GM23248 (cell line): ENCODE measurements at regions not wholly inside any gene's neighbourhood (a gene's known extent, or its start where the extent isn't known, plus 50 kb on each side); places are given as distances from the start of the nearest gene placed in this dataset.

Experiments
- DNase-seq: peaks from one replicate; pipeline ENCODE4 v3.0.0-alpha.2; 2015
- H2AFZ ChIP-seq: fragments of 200-600 bp; sonication (generic); 2 replicates; pipeline ENCODE4 v1.6.1; 2016; ENCODE audit warnings: antibody characterized with exemption
- H3F3A ChIP-seq: fragments of 200-600 bp; sonication (generic); 2 replicates; pipeline ENCODE4 v1.6.1; 2016; ENCODE audit warnings: mild to moderate bottlenecking, antibody characterized with exemption, mixed run types; ENCODE audit not compliant: insufficient read depth
- H3K27ac ChIP-seq: fragments of 200-600 bp; sonication (generic); 2 replicates; pipeline ENCODE4 v1.5.1; 2016; ENCODE audit warnings: mild to moderate bottlenecking
- H3K27me3 ChIP-seq: fragments of 200-600 bp; sonication (generic); replicated peaks from 2 replicates; pipeline ENCODE4 v1.6.1; 2016; ENCODE audit warnings: mild to moderate bottlenecking; ENCODE audit not compliant: insufficient read depth
- H3K36me3 ChIP-seq: fragments of 200-600 bp; sonication (generic); 2 replicates; pipeline ENCODE4 v1.6.1; 2016; ENCODE audit warnings: low read depth, mild to moderate bottlenecking
- H3K4me1 ChIP-seq: fragments of 200-600 bp; sonication (generic); 2 replicates; pipeline ENCODE4 v1.6.1; 2016; ENCODE audit warnings: mild to moderate bottlenecking; ENCODE audit not compliant: insufficient read depth
- H3K4me2 ChIP-seq: fragments of 200-600 bp; sonication (generic); one replicate; pipeline ENCODE4 v1.6.1; 2016; ENCODE audit warnings: mild to moderate bottlenecking; ENCODE audit not compliant: unreplicated experiment
- H3K4me3 ChIP-seq: fragments of 200-600 bp; sonication (generic); 2 replicates; pipeline ENCODE4 v1.5.1; 2016; ENCODE audit warnings: mild to moderate bottlenecking
- H3K79me2 ChIP-seq: fragments of 200-600 bp; sonication (generic); 2 replicates; pipeline ENCODE4 v1.6.1; 2016; ENCODE audit warnings: mild to moderate bottlenecking; ENCODE audit not compliant: insufficient read depth
- H3K9ac ChIP-seq: fragments of 200-600 bp; sonication (generic); 2 replicates; pipeline ENCODE4 v1.6.1; 2016; ENCODE audit warnings: mild to moderate bottlenecking
- H3K9me2 ChIP-seq: fragments of 200-600 bp; sonication (generic); 2 replicates; pipeline ENCODE4 v1.6.1; 2016; ENCODE audit warnings: mixed run types, mild to moderate bottlenecking, moderate library complexity; ENCODE audit not compliant: insufficient read depth
- H3K9me3 ChIP-seq: fragments of 200-600 bp; sonication (generic); one replicate; pipeline ENCODE4 v1.6.1; 2017; ENCODE audit warnings: low read depth
- H4K20me1 ChIP-seq: fragments of 200-600 bp; sonication (generic); 2 replicates; pipeline ENCODE4 v1.6.0; 2016; ENCODE audit not compliant: insufficient read depth
- EZH2 ChIP-seq: fragments of 200-600 bp; sonication (generic); IDR thresholded peaks from 2 replicates; pipeline ENCODE4 v1.6.1; 2018; ENCODE audit warnings: antibody characterized with exemption, mild to moderate bottlenecking; ENCODE audit not compliant: insufficient read depth, poor library complexity, severe bottlenecking
- EZH2phosphoT487 ChIP-seq: fragments of 200-600 bp; sonication (generic); IDR thresholded peaks from 2 replicates; pipeline ENCODE4 v1.6.1; 2018; ENCODE audit warnings: antibody characterized with exemption, moderate library complexity, mild to moderate bottlenecking, low read depth; ENCODE audit not compliant: insufficient read depth
- WGBS, 2 experiments: methylation state at CpG; one replicate each; pipeline ENCODE4 v1.1.6; 2015 to 2017; ENCODE audit warnings: low lambda C conversion rate in 2 of 2, low coverage in 1 of 2; ENCODE audit errors: missing lambda C conversion rate in 2 of 2; 5-methylcytosine and 5-hydroxymethylcytosine counted together
- in situ Hi-C: fragments of 300-500 bp; cut with MboI; formaldehyde crosslinking; loops from 2 replicates; pipeline ENCODE4 v1.15.0; 2020

DNA sequence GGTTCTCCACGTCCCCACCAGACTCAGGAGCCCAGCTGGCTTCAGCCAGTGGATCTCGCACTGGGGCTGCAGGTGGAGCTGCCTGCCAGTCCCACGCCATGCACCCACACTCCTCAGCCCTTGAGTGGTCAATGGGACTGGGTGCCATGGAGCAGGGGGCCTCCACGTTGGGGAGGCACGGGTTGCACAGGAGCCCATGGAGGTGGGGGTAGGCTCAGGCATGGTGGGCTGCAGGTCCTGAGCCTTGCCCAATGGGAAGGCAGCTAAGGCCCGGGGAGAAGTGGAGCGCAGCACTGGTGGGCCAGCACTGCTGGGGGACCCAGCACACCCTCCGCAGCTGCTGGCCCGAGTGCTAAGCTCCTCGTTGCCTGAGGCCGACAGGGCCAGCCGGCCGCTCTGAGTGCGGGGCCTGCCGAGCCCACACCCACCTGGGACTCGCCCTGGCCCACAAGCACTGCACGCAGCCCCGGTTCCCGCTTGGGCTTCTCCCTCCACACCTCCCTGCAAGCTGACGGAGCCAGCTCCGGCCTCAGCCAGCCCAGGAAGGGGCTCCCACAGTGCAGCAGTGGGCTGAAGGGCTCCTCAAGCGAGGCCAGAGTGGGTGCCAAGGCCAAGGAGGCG lies 258.5 kb upstream of the PDGFD start:
- no peaks in the 10 kb centered on the region for H3K4me1 ChIP-seq
- no peak overlapping the region for H3K27ac ChIP-seq
- 56 to 59% methylated on average over 20 to 23 of the region's 23 CpGs for WGBS, 2 experiments
- TF ChIP-seq EZH2phosphoT487 (no peak), EZH2 (no peak)
- H3K27me3 ChIP-seq = no peaks in the 10 kb centered on the region
- DNase-seq = no peak
- H3K4me2 ChIP-seq = no peak overlapping the region
- H3K9ac ChIP-seq = no peak overlapping the region
- no peaks in the 10 kb centered on the region for H3K79me2 ChIP-seq
- no peaks in the 10 kb centered on the region for H3K36me3 ChIP-seq
- no peaks in the 10 kb centered on the region for H3K9me2 ChIP-seq
- H3K4me3 ChIP-seq = no peak overlapping the region
- H3F3A ChIP-seq = no peaks in the 10 kb centered on the region
- H3K9me3 ChIP-seq = no peaks in the 10 kb centered on the region
- H4K20me1 ChIP-seq = no peaks in the 10 kb centered on the region
- in situ Hi-C loops = no loop called here
- no peak overlapping the region for H2AFZ ChIP-seq

DNA sequence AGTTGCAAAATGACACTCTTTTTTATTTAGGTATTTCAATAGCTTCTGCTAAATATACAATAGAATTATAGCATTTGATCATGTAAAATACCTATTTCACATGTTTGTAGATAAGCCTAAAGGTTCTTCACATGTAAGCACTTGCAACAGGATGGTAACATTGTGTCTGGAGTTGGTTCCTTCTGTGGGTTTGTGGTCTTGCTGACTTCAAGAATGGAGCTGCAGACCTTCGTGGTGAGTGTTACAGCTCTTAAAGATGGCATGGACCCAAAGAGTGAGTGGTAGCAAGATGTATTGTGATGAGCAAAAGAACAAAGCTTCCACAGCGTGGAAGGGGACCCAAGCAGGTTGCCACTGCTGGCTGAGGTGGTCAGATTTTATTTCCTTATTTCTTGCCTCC lies 246.4 kb upstream of the PDGFD start:
- Histone ChIP-seq H3K4me1 (no peaks in the 10 kb centered on the region), H3K9ac (no peak overlapping the region), H2AFZ (no peak overlapping the region), H3K4me2 (no peak overlapping the region), H3K79me2 (no peaks in the 10 kb centered on the region), H3K4me3 (no peak overlapping the region), H3K9me3 (no peaks in the 10 kb centered on the region), H3F3A (no peaks in the 10 kb centered on the region), H3K27ac (no peak overlapping the region), H3K27me3 (no peaks in the 10 kb centered on the region), H3K36me3 (no peaks in the 10 kb centered on the region), H3K9me2 (no peaks in the 10 kb centered on the region), H4K20me1 (no peaks in the 10 kb centered on the region)
- DNase-seq = no peak
- WGBS, 2 experiments = 29 to 34% methylated on average over 2 of the region's 2 CpGs
- no peak for TF ChIP-seq EZH2phosphoT487
- TF ChIP-seq EZH2 = no peak
- in situ Hi-C loops = no loop called here

DNA sequence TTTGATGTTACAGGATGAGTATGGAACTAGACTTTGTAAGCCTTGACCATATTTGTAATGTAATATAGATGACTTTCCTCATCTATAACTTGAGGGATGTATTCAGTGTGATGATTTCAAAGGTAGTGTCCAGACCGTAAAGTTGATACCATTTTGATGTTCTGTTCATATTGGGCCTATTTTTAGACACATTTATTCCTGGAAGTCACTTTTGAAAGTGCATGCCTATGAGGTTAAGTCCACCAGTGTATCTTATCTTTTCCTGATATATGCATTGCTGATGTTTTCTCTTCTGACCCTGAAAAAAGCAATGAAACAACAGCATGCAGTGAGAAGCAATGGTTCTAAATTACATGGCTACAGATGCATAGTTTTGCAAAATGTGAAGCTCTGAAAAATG lies 244.7 kb upstream of the PDGFD start:
- no peaks in the 10 kb centered on the region for H3K79me2 ChIP-seq
- no peak for DNase-seq
- no peak overlapping the region for H3K4me3 ChIP-seq
- no peak overlapping the region for H3K4me2 ChIP-seq
- no peaks in the 10 kb centered on the region for H3K9me2 ChIP-seq
- H3K4me1 ChIP-seq = no peaks in the 10 kb centered on the region
- TF ChIP-seq EZH2 (no peak), EZH2phosphoT487 (no peak)
- no peaks in the 10 kb centered on the region for H3K9me3 ChIP-seq
- no peak overlapping the region for H2AFZ ChIP-seq
- no peak overlapping the region for H3K9ac ChIP-seq
- no peaks in the 10 kb centered on the region for H3F3A ChIP-seq
- in situ Hi-C loops = no loop called here
- no peaks in the 10 kb centered on the region for H3K27me3 ChIP-seq
- H4K20me1 ChIP-seq = no peaks in the 10 kb centered on the region
- H3K27ac ChIP-seq = no peak overlapping the region
- no peaks in the 10 kb centered on the region for H3K36me3 ChIP-seq
- 30 to 32% methylated on average over 1 of the region's 1 CpG for WGBS, 2 experiments

DNA sequence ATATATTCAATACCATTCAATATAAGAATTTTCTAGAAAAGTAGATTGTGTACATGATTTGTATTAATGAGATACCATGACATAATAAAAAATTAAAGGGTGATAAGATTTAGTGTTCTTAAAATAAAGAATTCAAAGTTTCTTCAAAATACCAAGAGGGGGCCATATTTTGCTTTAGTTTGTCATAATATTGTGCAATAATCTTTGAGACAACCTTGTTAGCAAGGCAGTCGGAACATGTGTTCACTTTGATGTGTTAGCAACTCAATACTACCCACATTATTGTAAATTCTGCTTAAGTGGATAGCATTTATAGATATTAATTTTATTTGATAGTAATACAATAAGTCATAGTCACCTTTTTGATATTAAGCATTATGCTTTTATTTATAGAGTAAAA lies 241.3 kb upstream of the PDGFD start:
- Histone ChIP-seq H3F3A (no peaks in the 10 kb centered on the region), H3K27me3 (no peaks in the 10 kb centered on the region), H3K36me3 (no peaks in the 10 kb centered on the region), H4K20me1 (no peaks in the 10 kb centered on the region), H3K4me3 (no peak overlapping the region), H2AFZ (no peak overlapping the region), H3K27ac (no peak overlapping the region), H3K9me2 (no peaks in the 10 kb centered on the region), H3K4me1 (no peaks in the 10 kb centered on the region), H3K79me2 (no peaks in the 10 kb centered on the region), H3K9me3 (no peaks in the 10 kb centered on the region), H3K4me2 (no peak overlapping the region), H3K9ac (no peak overlapping the region)
- in situ Hi-C loops = no loop called here
- no peak for TF ChIP-seq EZH2phosphoT487
- no peak for DNase-seq
- 29 to 41% methylated on average over 1 of the region's 1 CpG for WGBS, 2 experiments
